Adrenal gland (tissue), 9 donors: ENCODE measurements at regions not wholly inside any gene's neighbourhood (a gene's known extent, or its start where the extent isn't known, plus 50 kb on each side); places are given as distances from the start of the nearest gene placed in this dataset.

Experiments
- DNase-seq, 7 donors: peaks; one replicate each; pipeline ENCODE4 v3.0.0-alpha.2; 2019 to 2020
- H3K27ac ChIP-seq, 5 donors: fragments of 200-600 bp; sonication (generic) in 4 of 5; 1 replicate in 3 of 5; 2 replicates in 2 of 5; pipeline versions ENCODE4 v1.5.1 to v1.8.0; 2016 to 2020; ENCODE audit warnings: mild to moderate bottlenecking in 1 of 5
- H3K27me3 ChIP-seq: fragments of 200-600 bp; 2 replicates; pipeline ENCODE4 v1.8.0; 2021
- H3K36me3 ChIP-seq, 2 donors: fragments of 200-600 bp; replicated peaks in 1 of 2; 1 replicate in 1 of 2; 2 replicates in 1 of 2; pipeline versions ENCODE4 v1.5.1 to v1.8.0; 2018 to 2022
- H3K4me1 ChIP-seq, 2 donors: fragments of 200-600 bp; replicated peaks in 1 of 2; 1 replicate in 1 of 2; 2 replicates in 1 of 2; pipeline versions ENCODE4 v1.5.1 to v1.8.0; 2018 to 2021
- H3K4me3 ChIP-seq, 4 donors: fragments of 200-600 bp; sonication (generic) in 3 of 4; one replicate each; pipeline ENCODE4 v1.5.1; 2016 to 2018
- H3K9me3 ChIP-seq, 3 donors: fragments of 200-600 bp; sonication (generic) in 1 of 3; replicated peaks in 1 of 3; 1 replicate in 2 of 3; 2 replicates in 1 of 3; pipeline versions ENCODE4 v1.5.1 to v1.8.0; 2016 to 2021
- POLR2A ChIP-seq, 2 donors: fragments of 450-650 bp; IDR thresholded peaks; one replicate each; pipeline ENCODE4 v1.6.1; 2017; ENCODE audit warnings: antibody characterized with exemption in 2 of 2, mild to moderate bottlenecking in 2 of 2, moderate library complexity in 1 of 2
- WGBS, 4 donors: extraction: QIAGEN DNeasy Blood & Tissue Kit in 2 of 4; methylation state at CpG; one replicate each; pipeline versions ENCODE4 v1.1.5 to v1.1.7; 2013 to 2017; 5-methylcytosine and 5-hydroxymethylcytosine counted together
- intact Hi-C, 2 donors: fragments of 100-400 bp; cut with DNase I; formaldehyde crosslinking; loops; one replicate each; pipeline versions ENCODE4 v1.14.1 to v1.15.0; 2022 to 2023
- TF ChIP-seq, protein P1 (sequence below), 6 experiments: fragments of 450-650 bp in 4 of 6; fragments of 200-600 bp in 2 of 6; sonication (generic) in 1 of 6; IDR thresholded peaks; 1 replicate in 5 of 6; 2 replicates in 1 of 6; pipeline versions ENCODE4 v1.5.1 to v1.8.0; 2016 to 2021; ENCODE audit warnings: antibody characterized with exemption in 6 of 6, mild to moderate bottlenecking in 2 of 6, moderate library complexity in 1 of 6
- donor health status: healthy with polysubstance abuse.
- donor health status: Bipolar disorder and iron deficiency.
- donor health status: DM: yes; HTN: yes; CAD: no.
- donor health status: DM: no; HTN: no; CAD: no.
- donor health status: DM: no; HTN: no; CAD: no.

GRCh38 chr2:136433261-136433660 lies 315.3 kb upstream of the CXCR4 start:
- Histone ChIP-seq H3K4me1 (no peaks in the 10 kb centered on the region), H3K36me3 (no peaks in the 10 kb centered on the region), H3K4me3 (no peak overlapping the region), H3K27ac (no peak overlapping the region), H3K27me3 (no peaks in the 10 kb centered on the region), H3K9me3 (no peaks in the 10 kb centered on the region)
- DNase-seq = no peak
- intact Hi-C loops = no loop called here
- WGBS, 4 donors = 72 to 89% (median 79%) methylated on average over 3 of the region's 3 CpGs
- TF ChIP-seq, protein P1, sequence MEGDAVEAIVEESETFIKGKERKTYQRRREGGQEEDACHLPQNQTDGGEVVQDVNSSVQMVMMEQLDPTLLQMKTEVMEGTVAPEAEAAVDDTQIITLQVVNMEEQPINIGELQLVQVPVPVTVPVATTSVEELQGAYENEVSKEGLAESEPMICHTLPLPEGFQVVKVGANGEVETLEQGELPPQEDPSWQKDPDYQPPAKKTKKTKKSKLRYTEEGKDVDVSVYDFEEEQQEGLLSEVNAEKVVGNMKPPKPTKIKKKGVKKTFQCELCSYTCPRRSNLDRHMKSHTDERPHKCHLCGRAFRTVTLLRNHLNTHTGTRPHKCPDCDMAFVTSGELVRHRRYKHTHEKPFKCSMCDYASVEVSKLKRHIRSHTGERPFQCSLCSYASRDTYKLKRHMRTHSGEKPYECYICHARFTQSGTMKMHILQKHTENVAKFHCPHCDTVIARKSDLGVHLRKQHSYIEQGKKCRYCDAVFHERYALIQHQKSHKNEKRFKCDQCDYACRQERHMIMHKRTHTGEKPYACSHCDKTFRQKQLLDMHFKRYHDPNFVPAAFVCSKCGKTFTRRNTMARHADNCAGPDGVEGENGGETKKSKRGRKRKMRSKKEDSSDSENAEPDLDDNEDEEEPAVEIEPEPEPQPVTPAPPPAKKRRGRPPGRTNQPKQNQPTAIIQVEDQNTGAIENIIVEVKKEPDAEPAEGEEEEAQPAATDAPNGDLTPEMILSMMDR (IDR thresholded peaks at IDR 0.05) = no peak
- TF ChIP-seq POLR2A (IDR thresholded peaks at IDR 0.05) = no peak

- Histone ChIP-seq H3K27me3 (peaks cover 6% of the 10 kb centered on the region), H3K36me3 (no peaks in the 10 kb centered on the region), H3K27ac (no peak overlapping the region), H3K4me1 (peaks cover 0 to 2% of the 10 kb centered on the region in 2 donors), H3K9me3 (no peaks in the 10 kb centered on the region), H3K4me3 (no peak overlapping the region)
- TF ChIP-seq POLR2A (IDR thresholded peaks at IDR 0.05) = no peak
- TF ChIP-seq, protein P1 (IDR thresholded peaks at IDR 0.05) = no peak
- 50 to 58% (median 52%) methylated on average over 6 to 7 of the region's 7 CpGs for WGBS, 4 donors
- intact Hi-C loops = loop anchor here in 1 of 2 donors (5.0 kb wide), 1 partner anchor 1413 kb away; no protein-coding TSS in a partner anchor
- no peak for DNase-seq
Measured at GRCh38 chr2:136424112-136424511, 306.2 kb upstream of the CXCR4 start.

DNA sequence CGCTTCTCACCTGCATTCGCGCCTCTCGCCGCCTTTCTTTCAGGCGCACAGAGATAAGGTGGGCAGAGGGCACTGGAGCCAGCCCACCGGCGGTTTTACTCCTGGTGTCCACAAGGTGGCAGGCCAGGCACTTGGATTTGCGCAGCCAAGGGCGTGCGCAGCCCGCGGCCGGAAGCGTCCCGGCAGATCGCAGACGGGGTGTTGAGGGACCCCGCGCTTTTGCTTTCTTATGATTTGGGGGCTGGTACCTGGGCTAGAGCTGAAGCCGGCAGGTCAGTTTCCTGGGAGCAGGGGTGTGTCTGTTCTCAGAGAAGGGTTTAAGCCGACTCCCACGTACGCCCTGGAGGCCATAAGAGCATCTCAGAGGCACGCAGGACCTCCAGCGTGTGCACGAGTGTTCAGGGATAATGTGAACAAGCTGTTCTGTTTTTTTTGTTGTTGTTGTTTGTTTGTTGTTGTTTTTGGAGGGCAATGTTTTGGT lies 305.6 kb upstream of the CXCR4 start:
- Histone ChIP-seq H3K27ac (no peak overlapping the region), H3K36me3 (no peaks in the 10 kb centered on the region), H3K27me3 (peaks cover 6% of the 10 kb centered on the region), H3K4me1 (peaks cover 2 to 4% of the 10 kb centered on the region in 2 donors), H3K4me3 (peak overlapping the region in 2 of 4 donors; percentile 21 to 56), H3K9me3 (no peaks in the 10 kb centered on the region)
- DNase-seq = peak; percentile 49 to 78 (median 72)
- WGBS, 4 donors = 2 to 3% (median 2%) methylated on average over 15 to 27 of the region's 27 CpGs
- TF ChIP-seq, protein P1 (IDR thresholded peaks at IDR 0.05) = peak; percentile 68 to 83 (median 80)
- TF ChIP-seq POLR2A (IDR thresholded peaks at IDR 0.05) = no peak
- intact Hi-C loops = loop anchor here in 1 of 2 donors (5.0 kb wide), 1 partner anchor 1414 kb away; no protein-coding TSS in a partner anchor

DNA sequence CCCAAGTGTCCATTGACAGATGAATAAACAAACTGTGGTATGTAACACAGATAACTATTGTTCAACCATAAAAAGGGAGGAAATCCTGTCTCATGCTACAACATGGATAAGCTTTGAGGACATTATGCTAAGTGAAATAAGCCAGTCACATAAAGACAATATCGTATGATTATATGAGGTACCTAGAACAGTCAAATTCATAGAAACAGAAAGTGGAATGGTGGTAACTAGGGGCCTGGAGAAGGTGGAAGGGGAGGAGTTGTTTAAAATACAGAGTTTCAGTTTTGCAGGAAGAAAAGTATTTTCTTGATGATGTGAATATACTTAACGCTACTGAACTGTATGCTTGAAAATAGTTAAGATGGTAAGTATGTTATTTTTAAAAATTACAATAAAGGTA lies 304.6 kb upstream of the CXCR4 start:
- intact Hi-C loops = loop anchor here in 1 of 2 donors (5.0 kb wide), 1 partner anchor 1415 kb away; no protein-coding TSS in a partner anchor
- H3K36me3 ChIP-seq = no peaks in the 10 kb centered on the region
- H3K4me1 ChIP-seq = peaks cover 2 to 7% of the 10 kb centered on the region in 2 donors
- no peak overlapping the region for H3K27ac ChIP-seq
- DNase-seq = no peak
- 70 to 82% (median 77%) methylated on average over 2 of the region's 2 CpGs for WGBS, 4 donors
- no peaks in the 10 kb centered on the region for H3K9me3 ChIP-seq
- H3K4me3 ChIP-seq = no peak overlapping the region
- H3K27me3 ChIP-seq = peaks cover 6% of the 10 kb centered on the region
- no peak for TF ChIP-seq POLR2A (IDR thresholded peaks at IDR 0.05)
- TF ChIP-seq, protein P1 (IDR thresholded peaks at IDR 0.05) = no peak
